Stimulated activated CD8-positive, alpha-beta memory T cell treated with anti-CD3 and anti-CD28 coated beads, Interleukin-2, amount 100 ng/mL, for 1 hour (primary cell): ENCODE measurements at regions not wholly inside any gene's neighbourhood (a gene's known extent, or its start where the extent isn't known, plus 50 kb on each side); places are given as distances from the start of the nearest gene placed in this dataset.

Experiments used
- DNase-seq, 2 donors: peaks; one replicate each; pipeline ENCODE4 v3.0.0-alpha.2; 2020; ENCODE audit warnings: low read depth in 2 of 2

DNA sequence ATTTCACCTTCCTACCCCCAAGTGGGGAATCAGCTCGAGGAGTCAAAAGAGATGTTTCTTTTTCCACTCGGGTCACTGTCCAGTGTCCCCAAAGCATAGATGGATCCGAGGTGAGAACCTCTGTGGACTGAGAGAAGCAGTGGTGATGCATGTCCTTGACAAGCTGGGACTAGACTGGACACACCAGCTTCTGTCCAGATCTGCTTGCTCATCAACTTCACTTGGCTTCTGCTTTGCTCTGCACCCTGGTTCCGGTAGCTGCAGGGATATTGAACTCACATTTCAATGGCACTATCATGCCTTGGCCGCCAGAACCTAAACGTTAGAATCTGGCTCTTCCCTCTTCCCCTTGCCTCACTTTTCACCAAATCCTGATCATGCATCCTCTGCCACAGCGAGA, 50.3 kb upstream of the CXCL12 start:
- no peak for DNase-seq

DNA sequence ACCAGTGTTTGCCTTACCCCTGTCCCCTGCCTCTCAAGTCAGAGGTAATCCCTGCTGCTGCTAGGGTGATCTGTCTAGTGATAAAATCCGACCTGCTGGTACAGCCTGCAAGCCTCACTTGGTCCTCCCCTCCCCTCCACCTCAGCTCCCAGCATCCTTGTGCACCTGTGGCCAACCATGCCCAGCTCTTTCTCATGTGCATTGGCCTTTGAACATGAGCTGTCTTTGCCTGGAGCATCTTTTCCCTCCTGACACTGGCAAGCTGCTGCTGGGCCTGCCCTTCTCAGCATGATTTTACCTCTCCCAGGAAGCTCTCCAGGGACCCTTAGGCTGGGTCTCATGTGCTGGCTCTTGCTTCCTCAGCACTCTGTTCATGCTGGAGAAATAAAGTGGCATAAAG, 51.3 kb upstream of the CXCL12 start:
- no peak for DNase-seq

DNA sequence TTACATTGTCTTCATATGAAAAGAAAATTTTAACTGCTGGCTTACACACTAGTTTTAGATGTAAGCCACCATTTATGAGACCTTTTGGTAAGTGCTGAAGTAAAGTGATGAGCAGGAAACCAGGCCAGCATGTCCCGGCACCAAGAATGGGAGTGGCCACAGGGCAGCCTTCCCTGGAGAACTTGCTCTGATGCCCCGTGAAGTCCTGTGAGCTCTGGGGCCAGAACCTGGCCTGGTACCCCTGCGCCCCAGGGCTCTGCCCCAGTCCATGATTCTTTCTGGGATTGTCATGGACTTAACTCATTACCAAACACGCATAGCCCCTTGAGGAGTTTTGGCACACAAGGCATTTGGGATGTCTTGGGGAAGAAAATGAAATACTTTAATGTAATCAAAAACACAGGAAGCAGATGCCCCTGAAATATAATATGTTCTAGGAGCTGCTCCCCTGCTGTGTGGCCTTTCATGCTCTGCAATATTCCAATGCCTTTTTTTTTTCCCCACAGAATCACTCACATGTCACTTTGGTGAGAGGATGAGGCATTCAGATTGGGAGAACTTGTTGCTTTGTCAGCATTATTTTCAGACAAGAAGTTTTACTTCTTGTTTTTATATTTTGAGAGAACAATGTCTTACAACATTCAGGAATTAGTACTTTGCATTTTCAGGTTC, 53.1 kb upstream of the CXCL12 start:
- no peak for DNase-seq

DNA sequence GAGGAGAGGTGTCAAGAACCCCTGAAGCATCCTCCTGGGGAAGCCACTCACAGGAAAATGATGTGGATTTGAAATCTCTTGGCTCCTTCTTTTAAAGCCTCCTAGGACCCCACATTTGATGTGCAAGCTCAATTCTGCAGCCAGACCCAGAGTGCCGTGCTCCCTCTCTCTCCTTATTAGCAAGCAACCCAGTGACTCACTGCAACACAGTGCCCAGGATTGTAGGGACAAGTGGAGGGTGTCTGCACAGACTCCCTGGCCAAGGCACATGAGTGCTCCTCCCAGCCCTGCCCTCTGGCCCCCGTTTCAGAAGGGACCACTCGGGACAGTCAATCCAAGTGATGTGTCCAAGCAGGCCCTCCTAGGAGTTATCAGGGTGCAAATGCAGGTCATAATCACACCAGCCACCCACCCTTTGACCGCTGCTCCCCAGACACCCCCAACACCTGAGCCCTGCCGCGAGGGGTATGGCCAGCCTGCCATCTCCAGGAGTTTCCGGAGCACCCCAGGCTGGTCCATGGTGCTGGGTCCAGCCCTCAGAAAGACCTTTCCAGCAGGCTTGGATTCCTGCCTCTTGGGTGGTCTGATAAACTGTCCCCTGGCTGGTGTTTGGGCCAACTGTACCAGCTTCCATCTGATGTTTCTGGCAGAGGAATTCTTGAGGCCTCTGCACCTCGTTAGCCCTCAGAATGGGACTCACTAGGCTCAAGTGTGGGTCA, 54.5 kb upstream of the CXCL12 start:
- DNase-seq, result no peak

DNA sequence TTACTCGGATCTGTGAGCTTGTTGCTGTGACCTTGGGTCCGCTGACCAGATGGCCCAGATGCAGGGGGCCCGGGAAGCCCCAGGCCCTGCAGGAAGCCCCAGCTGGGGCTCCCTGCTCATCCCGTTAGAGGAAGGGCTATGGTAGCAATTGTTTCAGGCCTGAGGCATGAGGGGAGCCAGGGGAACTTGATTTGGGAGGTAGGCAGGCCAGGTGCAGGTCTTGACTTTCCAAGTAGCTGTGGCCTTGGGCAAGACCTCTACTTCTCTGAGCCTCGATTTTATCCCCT, 55.0 kb upstream of the CXCL12 start:
- DNase-seq, result no peak

DNA sequence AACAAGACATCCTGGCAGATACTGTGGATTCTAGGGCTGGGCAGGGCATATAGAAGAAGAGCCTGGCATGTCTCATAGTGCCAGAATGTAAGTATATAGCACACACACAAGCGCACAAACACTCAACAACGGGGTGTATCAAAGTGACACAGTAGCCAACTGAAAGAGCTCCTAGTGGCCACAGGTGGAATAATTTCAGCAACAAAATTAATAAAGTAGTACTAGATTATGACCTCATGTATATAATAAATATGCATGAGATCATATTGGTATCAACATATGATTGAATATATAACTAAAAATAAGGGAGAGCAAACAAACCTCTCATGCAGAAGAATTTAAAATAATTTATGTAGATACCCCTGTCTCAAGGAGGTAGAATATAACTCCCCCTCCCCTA, 72.4 kb upstream of the CXCL12 start:
- DNase-seq, result no peak

DNA sequence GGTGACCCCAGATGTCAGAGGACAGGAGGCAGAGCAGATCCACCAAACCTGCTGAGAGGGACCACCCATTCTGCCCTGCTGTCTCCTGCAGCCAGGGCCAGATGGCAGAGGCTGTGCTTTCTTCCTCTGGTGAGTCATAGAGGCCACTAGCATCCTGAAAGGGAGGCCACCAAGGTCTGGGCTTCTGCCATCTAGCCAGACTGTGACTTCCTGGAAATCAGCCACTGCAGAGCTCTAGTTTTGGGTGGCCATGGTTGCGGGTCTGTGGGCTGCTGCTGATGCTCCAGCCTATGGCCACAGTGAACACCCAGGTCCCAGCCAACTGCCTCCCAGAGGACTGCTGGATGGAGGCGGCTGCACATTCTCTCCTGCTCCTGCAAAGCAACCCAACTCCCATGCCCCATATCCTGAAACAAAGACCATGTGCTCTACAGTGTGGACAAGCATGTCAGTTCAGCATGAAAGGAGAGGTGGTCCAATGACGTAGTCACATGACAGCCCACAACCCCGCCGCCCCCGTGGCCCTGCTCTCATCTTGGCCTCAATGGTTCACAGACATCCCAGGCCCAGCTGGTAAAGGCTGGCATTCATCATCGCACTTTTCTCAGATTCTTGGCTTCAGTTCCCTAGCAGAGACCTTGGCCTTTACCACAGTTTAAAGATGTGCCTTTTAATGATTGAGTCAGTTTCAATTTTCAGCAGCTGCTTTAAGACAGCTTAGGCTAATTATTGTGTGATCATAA, 73.9 kb upstream of the CXCL12 start:
- no peak for DNase-seq

DNA sequence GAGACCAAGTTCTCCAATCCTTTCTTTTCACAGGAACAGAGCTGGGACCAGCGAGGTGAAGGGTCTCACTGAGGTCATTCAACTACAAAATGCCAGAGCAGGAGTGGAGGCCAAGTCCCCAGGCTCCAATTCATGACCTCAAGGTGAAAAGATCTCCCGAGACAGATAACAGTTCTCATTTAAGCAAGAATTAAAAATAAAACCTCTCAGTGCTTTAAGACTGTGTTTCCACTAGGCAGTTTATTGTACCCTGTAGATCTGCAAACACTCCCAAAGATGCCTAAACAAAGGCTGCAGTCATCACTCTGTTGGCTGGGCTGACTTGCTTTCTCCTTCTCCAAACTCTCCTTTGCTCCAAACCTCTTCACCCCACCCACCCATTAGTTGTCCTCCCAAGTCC, 74.8 kb upstream of the CXCL12 start:
- no peak for DNase-seq

DNA sequence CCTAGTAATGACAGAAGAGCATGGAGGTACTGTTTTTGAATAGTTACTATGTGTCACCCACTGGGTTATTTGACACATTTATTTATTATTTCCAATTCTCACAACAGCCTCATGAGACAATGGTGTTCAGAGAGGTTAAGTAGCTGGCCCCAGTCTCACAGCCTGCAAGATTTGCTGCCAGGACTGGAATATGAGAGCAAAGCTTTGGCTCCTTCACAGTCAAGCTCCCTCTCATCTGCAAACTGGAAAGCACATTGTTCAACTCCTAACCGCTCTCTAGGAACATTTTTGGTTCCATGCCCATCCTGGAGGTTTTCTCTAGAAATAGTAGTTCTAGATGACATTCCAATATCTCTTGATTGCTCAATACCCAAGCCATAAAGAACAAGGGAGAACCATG, 75.5 kb upstream of the CXCL12 start:
- DNase-seq, result no peak

DNA sequence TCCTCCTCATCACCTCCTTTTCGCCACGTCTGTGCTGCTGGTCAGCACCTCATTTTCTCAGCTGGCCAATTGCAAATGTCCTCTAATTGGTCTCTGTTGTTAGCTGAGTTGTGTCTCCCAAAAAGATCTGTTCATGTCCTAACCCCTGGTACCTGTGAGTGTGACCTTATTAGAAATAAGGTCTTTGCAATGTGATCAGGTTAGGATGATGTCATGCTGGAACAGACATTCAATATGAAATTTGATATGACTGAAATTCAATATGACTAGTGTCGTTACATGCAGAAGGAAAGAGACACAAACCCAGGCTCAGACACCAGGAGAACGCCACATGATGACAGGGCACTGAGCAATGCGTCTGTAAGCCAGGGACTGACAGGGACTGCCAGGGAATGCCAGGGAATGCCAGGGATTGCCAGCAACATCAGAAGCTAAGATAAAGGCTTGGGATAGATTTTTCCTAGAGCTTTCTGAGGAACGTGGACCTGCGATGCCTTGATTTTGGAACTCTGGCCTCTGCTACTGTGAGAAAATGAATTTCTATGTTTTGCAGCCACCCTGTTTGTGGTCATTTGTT, 77.5 kb upstream of the CXCL12 start:
- DNase-seq, result no peak

DNA sequence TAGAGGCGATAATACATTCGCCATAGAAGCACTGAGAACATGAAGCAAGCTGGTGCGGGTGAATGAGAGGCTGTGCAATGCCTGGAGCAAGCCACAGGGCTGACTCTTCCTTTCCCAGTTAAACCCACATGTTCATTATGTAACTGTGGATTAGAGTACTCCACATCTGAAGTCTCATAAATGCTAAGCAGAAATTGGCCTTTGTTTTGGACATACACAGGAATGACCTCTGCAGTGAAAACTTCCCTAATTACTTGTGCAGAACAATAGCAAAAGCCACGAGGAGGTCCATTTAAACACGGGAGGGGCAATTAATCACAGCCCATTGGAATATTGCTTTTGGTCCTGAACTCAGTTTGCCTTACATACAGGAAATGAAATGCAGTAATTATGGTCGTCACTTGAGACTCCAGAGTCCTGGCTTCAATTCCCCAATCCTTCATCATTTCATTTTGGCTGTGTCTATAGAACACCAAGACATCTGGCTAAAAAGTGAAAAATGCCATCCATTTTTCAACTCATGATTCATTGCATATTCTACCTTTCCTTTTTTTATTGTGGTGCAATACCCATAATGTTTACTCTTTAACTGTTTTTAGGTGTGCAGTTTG, 78.7 kb upstream of the CXCL12 start:
- DNase-seq, result no peak

DNA sequence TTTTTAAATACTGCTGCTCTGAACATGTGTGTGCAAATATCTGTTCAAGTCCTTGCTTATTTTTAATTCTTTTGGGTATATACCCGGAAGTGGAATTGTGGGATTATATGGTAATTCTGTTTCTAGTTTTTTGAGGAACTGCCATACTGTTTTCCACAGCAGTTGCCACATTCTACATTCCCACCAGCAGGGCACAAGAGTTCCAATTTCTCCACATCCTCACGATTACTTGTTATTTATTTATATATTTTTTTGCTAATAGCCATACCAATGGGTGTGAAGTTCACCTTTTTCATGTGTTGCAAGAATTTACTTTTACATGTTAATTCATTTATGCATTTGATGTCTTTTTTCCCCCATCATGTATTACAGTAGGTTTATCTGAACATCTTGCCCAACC, 79.6 kb upstream of the CXCL12 start:
- no peak for DNase-seq

DNA sequence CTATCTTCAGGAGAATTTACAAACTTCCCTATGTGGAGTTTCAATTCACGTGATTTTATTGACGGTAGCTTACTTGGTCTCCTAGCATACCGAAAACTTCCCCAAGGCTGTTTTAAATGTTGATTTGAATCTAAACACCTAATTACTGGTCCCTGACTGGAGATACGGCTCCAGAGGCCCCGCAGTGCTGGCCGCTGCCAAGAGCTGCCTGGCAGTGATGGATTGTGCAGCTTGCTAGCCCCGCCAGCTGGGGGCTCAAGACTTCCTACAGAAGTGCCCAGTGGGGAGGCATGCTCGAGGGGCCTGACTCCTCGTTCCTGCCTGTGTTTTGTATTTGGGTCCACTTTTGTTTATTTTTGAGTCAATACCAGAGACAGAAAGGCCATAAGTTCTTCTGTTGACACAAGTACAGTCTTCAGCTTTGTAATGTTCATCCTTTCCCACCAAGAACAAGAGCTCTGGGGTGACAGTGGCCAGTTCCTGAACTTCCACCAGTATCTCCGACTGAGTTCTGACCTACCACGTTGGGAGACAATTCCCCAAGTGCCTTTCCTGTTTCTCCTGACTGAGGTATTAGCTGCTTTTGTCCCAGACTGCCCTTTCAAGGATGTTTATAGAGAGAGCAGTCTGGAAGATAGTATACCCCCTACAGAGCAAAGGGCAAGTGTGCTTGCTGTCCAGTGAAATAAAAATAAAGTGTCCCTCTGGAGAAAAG, 80.7 kb upstream of the CXCL12 start:
- no peak for DNase-seq

DNA sequence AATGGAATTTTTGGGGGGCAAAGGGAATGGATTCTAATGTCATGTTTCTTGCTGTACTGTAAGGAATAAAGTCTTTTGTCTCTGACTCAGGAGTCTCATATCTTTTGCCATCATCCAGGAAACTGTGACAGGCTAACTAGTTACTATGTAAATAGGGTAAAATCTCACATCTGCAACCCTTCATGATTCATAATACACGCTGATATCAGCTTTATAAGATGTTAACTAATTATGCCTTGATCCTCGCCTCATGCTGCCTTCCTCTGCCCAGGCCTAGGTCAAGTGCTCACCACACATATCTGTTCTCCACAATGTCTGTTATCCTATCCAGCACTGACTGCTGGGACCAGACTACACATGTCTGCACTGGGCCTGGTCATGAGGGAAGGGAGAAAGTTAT, 81.3 kb upstream of the CXCL12 start:
- no peak for DNase-seq

DNA sequence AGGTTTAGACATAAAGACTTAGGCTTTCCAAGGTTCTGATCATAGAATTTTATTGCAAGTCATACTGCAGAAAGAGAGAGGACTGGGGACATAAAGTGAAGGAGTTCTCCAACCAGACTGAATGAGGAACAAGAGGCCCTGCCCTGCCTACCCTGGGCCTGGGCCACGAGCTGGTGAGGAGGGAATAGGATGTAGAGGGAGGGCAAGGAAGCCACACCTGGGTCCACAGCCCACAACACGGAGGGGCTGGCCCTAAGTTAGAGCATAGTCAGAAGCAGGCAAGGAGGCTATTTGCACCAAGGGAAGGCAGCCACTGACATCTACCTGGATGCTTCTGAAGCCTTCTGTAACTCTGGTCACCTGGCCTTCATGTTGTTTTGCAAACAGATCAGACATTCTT, 82.2 kb upstream of the CXCL12 start:
- no peak for DNase-seq

DNA sequence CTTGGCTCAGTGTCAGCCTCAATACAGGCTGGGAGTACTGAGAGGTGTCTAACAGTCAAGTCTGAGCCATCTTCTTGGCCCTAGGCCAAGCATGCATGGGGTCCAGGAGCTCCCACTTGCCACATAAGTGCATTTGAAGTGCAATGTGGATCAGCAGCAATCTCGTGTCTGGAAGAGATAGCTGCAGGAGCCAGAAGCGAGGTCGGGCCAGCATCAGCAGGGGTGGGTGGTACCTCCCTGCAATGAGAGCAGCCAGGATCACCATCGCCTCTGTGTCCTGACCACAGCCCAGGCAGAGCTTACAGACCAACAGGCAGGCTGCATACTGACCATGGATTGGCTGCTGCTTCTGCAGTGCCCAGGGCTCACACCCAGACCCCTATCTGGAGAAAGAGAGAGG, 83.0 kb upstream of the CXCL12 start:
- DNase-seq, result no peak

DNA sequence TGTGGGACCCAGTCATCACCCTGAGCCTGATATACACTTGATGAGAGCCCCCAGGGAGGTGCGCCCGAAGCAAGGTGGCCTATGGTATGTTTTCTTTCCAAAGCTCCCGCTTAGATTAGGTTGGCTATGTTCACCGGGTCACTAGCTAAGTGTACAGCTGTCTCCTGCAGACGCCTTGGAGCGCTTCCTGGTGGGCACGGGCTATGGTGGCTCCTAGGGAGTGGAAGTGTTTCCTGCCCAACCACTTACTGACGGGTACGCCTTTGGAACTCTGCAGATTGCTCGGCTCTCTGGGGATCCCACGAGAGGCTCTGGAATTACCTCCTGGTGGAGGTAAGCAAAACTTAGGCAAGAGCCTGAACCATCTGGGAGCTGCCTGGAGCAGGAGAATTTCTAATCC, 83.6 kb upstream of the CXCL12 start:
- DNase-seq, result no peak

DNA sequence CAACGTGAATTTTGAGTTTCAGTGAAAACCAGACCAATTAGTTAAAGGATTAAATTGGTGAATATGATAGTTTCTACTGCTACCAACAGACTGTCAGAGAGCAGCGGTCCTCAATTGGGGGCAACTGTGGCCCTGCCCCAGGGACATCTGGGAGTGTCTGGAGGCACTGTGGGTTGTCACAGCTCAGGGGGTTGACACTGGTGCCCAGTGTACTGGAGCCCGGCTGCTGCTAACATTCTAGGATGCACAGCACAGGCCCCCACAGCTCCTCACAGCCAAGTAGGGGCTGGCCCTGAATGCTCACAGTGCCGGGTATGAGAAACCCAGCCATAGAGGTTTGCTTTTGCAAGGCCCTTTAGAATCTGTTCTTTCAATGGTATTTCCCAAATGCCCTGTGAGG, 84.1 kb upstream of the CXCL12 start:
- DNase-seq, result no peak

DNA sequence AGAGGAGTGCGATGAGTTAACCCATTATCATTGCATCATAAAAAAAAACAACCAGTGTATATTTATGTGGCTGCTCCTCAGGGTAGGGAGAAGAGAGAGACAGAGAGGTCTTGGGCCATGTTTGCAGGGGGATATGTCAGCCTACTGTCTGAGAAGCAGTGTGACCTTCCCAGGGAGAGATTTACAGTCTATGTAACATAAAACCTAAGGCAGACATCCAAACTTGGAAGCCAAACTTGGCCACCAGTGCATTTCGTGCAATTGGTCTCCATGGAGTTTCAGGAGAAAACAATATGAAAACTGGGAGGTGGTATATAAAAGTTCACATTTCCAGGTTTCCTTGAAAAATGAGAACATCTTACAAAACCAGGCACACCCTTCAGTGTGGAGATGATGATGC, 85.9 kb upstream of the CXCL12 start:
- no peak for DNase-seq

DNA sequence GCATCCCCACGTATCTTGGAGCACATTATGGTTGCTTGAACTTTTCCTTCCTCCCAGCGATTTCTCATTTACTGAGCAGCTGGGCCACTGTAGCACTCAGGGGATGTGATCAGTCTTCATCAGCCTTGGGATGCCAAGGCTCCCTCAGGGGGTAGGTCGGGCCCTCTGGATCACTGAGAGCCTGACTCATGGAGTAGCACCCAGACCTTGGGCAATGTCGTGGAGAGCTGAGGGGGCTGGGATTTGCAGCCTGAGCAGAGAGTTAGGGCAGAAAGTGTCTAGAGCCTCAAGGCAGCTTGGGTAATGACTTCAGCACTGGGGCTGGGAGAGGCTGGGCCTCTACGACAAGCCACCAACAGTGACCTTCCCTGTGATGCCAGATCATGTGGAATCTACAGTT, 86.5 kb upstream of the CXCL12 start:
- DNase-seq, result no peak

DNA sequence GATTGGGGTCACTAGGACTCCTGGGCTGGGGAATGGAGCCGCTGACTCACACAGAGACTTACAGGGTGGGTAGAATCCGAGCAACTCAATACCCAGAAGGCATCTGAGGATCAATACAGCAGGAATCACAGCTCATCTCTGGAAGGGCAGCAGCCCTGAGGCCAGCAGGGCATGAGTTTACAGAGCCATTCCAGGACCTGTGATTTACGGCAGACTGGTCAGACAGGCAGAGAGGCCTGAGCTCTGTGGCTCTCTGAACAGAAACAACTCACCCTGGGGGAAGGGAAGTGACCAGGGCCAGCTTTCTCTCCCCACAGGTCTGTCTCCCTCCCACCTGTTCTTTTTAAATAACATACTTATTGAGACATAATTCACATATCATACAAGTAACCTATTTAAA, 88.2 kb upstream of the CXCL12 start:
- DNase-seq, result no peak
